ENCODE measurements at regions not wholly inside any gene's neighbourhood (a gene's known extent, or its start where the extent isn't known, plus 50 kb on each side); places are given as distances from the start of the nearest gene placed in this dataset.

GRCh38 chr4:160980091-160980490 lies 1183.7 kb downstream of the FSTL5 start:
- CTCF ChIA-PET = no interaction called here
- H3K4me3 Mint-ChIP-seq = no peak overlapping the region
- H3K9me3 Mint-ChIP-seq = peaks cover 7% of the 10 kb centered on the region
- no peak for DNase-seq
- H3K4me1 Mint-ChIP-seq = no peaks in the 10 kb centered on the region
- H3K27me3 Mint-ChIP-seq = no peaks in the 10 kb centered on the region
- no peak overlapping the region for H3K27ac Mint-ChIP-seq
- no peaks in the 10 kb centered on the region for H3K36me3 Mint-ChIP-seq

GRCh38 chr4:160981083-160981482 lies 1182.7 kb downstream of the FSTL5 start:
- DNase-seq = no peak
- no peak overlapping the region for H3K27ac Mint-ChIP-seq
- no peaks in the 10 kb centered on the region for H3K27me3 Mint-ChIP-seq
- no peaks in the 10 kb centered on the region for H3K36me3 Mint-ChIP-seq
- H3K4me1 Mint-ChIP-seq = no peaks in the 10 kb centered on the region
- H3K9me3 Mint-ChIP-seq = peaks cover 7% of the 10 kb centered on the region
- no peak overlapping the region for H3K4me3 Mint-ChIP-seq
- CTCF ChIA-PET = no interaction called here

GRCh38 chr4:160983035-160983434 lies 1180.8 kb downstream of the FSTL5 start:
- H3K4me1 Mint-ChIP-seq = no peaks in the 10 kb centered on the region
- peaks cover 7% of the 10 kb centered on the region for H3K9me3 Mint-ChIP-seq
- no peaks in the 10 kb centered on the region for H3K27me3 Mint-ChIP-seq
- no peak for DNase-seq
- H3K4me3 Mint-ChIP-seq = no peak overlapping the region
- no peaks in the 10 kb centered on the region for H3K36me3 Mint-ChIP-seq
- no peak overlapping the region for H3K27ac Mint-ChIP-seq
- CTCF ChIA-PET = no interaction called here

GRCh38 chr4:161002386-161002785 lies 1161.4 kb downstream of the FSTL5 start:
- DNase-seq = no peak
- H3K9me3 Mint-ChIP-seq = peaks cover 3% of the 10 kb centered on the region
- no peak overlapping the region for H3K4me3 Mint-ChIP-seq
- CTCF ChIA-PET = no interaction called here
- no peaks in the 10 kb centered on the region for H3K36me3 Mint-ChIP-seq
- no peak overlapping the region for H3K27ac Mint-ChIP-seq
- H3K4me1 Mint-ChIP-seq = no peaks in the 10 kb centered on the region
- no peaks in the 10 kb centered on the region for H3K27me3 Mint-ChIP-seq

- Mint-ChIP-seq H3K9me3 (peaks cover 3% of the 10 kb centered on the region), H3K27me3 (no peaks in the 10 kb centered on the region), H3K36me3 (no peaks in the 10 kb centered on the region), H3K4me1 (no peaks in the 10 kb centered on the region), H3K4me3 (no peak overlapping the region), H3K27ac (no peak overlapping the region)
- CTCF ChIA-PET = no interaction called here
- DNase-seq = no peak
Observed at GRCh38 chr4:161003418-161004057, 1160.3 kb downstream of the FSTL5 start.

- CTCF ChIA-PET = no interaction called here
- no peak for DNase-seq
- Mint-ChIP-seq H3K36me3 (no peaks in the 10 kb centered on the region), H3K4me3 (no peak overlapping the region), H3K27me3 (no peaks in the 10 kb centered on the region), H3K4me1 (no peaks in the 10 kb centered on the region), H3K27ac (no peak overlapping the region), H3K9me3 (peaks cover 3% of the 10 kb centered on the region)
Observed at GRCh38 chr4:161005746-161006145, 1158.1 kb downstream of the FSTL5 start.

GRCh38 chr4:161008527-161008926 lies 1155.3 kb downstream of the FSTL5 start:
- H3K27ac Mint-ChIP-seq = no peak overlapping the region
- no peak for DNase-seq
- CTCF ChIA-PET = no interaction called here
- H3K4me1 Mint-ChIP-seq = no peaks in the 10 kb centered on the region
- H3K36me3 Mint-ChIP-seq = no peaks in the 10 kb centered on the region
- no peak overlapping the region for H3K4me3 Mint-ChIP-seq
- no peaks in the 10 kb centered on the region for H3K27me3 Mint-ChIP-seq
- H3K9me3 Mint-ChIP-seq = no peaks in the 10 kb centered on the region

- H3K4me1 Mint-ChIP-seq = no peaks in the 10 kb centered on the region
Observed at GRCh38 chr4:161010227-161010626, 1153.6 kb downstream of the FSTL5 start.

More at GRCh38 chr4:161010227-161010626, 1153.6 kb downstream of the FSTL5 start:
- H3K9me3 Mint-ChIP-seq = no peaks in the 10 kb centered on the region
- H3K36me3 Mint-ChIP-seq = no peaks in the 10 kb centered on the region
- H3K4me3 Mint-ChIP-seq = no peak overlapping the region
- no peak overlapping the region for H3K27ac Mint-ChIP-seq
- CTCF ChIA-PET = no interaction called here
- DNase-seq = no peak
- H3K27me3 Mint-ChIP-seq = no peaks in the 10 kb centered on the region

Measured in activated naive CD4-positive, alpha-beta T cell treated with anti-CD3 and anti-CD28 coated beads, Interleukin-2, amount 10 ng/mL, durations not matched to agents 7 days and 5 days (primary cell).